ENCODE measurements at regions not wholly inside any gene's neighbourhood (a gene's known extent, or its start where the extent isn't known, plus 50 kb on each side); places are given as distances from the start of the nearest gene placed in this dataset.

- TF ChIP-seq SP1 (IDR thresholded peaks at IDR 0.05) (no peak), SP1 (CRISPR knock-in tag; IDR thresholded peaks at IDR 0.05) (no peak), ZBTB42 (CRISPR knock-in tag; IDR thresholded peaks at IDR 0.05) (no peak), SMAD3 (CRISPR knock-in tag; IDR thresholded peaks at IDR 0.05) (no peak), ZNF609 (CRISPR knock-in tag; IDR thresholded peaks at IDR 0.05; ENCODE audit: borderline replicate concordance) (no peak), POLR2A (IDR thresholded peaks at IDR 0.05; ENCODE audit: insufficient read depth in 1 of 2, low read depth in 2 of 2, low read length in 2 of 2) (no peak), CREB1 (IDR thresholded peaks at IDR 0.05) (no peak), CREB1 (CRISPR knock-in tag; IDR thresholded peaks at IDR 0.05) (no peak)
Observed at GRCh38 chr18:47654988-47655387, 275.5 kb downstream of the SMAD2 start.
